ENCODE measurements at regions not wholly inside any gene's neighbourhood (a gene's known extent, or its start where the extent isn't known, plus 50 kb on each side); places are given as distances from the start of the nearest gene placed in this dataset.

DNA sequence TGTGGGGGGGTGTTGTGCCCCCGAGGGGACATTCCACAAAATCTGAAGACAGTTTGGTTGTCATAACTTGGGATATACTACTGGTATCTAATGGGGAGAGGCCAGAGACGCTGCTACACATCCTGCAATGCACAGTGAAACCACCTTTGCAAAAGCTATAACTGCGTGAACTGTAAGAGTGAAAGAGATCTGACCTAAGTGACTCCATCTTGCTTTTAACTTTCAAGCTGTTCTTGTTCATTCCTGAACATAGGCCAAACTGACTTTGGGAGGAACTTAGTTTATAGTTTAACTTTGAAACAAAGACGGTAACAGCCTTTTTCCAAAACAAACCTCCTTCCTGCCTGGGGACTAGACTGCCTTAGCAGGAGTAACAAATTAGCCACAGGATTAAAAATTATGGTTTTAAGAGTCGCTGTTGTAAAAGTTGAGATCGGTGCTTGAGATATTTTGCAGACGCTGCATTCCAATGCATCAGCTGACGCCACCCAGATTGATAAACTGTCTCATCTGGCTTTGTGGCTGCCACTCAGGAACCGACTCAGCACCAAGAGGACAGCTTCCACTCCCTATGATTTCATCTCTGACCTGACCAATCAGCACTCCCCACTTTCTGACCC, 70.9 kb downstream of the ATXN3L start:
- TF ChIP-seq, protein P1, sequence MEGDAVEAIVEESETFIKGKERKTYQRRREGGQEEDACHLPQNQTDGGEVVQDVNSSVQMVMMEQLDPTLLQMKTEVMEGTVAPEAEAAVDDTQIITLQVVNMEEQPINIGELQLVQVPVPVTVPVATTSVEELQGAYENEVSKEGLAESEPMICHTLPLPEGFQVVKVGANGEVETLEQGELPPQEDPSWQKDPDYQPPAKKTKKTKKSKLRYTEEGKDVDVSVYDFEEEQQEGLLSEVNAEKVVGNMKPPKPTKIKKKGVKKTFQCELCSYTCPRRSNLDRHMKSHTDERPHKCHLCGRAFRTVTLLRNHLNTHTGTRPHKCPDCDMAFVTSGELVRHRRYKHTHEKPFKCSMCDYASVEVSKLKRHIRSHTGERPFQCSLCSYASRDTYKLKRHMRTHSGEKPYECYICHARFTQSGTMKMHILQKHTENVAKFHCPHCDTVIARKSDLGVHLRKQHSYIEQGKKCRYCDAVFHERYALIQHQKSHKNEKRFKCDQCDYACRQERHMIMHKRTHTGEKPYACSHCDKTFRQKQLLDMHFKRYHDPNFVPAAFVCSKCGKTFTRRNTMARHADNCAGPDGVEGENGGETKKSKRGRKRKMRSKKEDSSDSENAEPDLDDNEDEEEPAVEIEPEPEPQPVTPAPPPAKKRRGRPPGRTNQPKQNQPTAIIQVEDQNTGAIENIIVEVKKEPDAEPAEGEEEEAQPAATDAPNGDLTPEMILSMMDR (IDR thresholded peaks at IDR 0.05): no peak
- no peak for TF ChIP-seq POLR2A (IDR thresholded peaks at IDR 0.05)

Data from body of pancreas (tissue), 4 donors.